ENCODE measurements at regions not wholly inside any gene's neighbourhood (a gene's known extent, or its start where the extent isn't known, plus 50 kb on each side); places are given as distances from the start of the nearest gene placed in this dataset.

DNA sequence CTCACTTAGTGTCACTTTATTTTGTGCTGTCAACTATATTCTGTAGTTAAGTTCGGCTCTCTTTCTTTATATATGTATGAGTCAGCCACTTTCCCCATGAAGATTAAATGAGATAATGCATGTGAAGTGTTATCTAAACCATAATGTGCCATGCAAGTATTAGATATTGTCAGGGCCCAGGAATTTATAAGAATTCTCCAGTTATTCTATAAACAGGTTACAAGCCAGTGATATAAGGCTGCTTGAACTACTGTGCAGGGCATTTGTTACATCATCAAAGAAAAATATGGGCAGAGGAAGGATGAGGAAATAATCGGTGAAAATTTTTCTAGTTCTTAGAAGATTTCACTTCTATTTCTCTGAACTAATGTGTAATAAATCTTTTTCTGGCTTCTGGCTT lies 1049.0 kb upstream of the NR2F2 start:
- DNase-seq (ENCODE audit: low read depth in 2 of 2) = no peak

GRCh38 chr15:95284492-95284891 lies 1046.0 kb upstream of the NR2F2 start:
- DNase-seq (ENCODE audit: low read depth in 2 of 2) = no peak

DNA sequence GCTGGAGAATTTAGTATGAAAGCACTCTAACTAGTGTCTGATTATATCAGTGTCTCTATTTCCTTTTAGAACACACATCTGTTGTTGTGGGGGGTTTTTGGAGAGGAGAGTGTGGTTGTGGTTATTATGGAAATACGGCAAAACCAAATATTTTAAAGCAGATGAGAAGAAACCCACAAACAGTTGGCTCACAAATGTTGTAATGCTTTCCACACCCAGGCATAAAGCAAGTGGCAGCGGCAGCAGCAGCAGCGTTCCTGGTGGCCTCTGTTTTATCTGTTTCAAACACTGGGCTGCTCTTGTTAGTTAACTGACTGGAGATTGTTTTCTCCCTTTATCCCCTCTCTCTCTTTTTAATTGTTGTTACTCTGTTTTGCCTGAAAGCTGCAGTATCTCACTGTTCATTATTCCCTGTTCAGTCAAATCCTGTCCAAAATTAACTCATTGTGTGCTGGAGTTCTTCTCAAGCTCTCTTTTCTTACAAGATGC lies 1045.5 kb upstream of the NR2F2 start:
- no peak for DNase-seq (ENCODE audit: low read depth in 2 of 2)

- DNase-seq (ENCODE audit: low read depth in 2 of 2) = no peak
Observed at GRCh38 chr15:95286352-95286880, 1044.1 kb upstream of the NR2F2 start.

- DNase-seq (ENCODE audit: low read depth in 2 of 2) = no peak
Observed at GRCh38 chr15:95287720-95288103, 1042.8 kb upstream of the NR2F2 start.

DNA sequence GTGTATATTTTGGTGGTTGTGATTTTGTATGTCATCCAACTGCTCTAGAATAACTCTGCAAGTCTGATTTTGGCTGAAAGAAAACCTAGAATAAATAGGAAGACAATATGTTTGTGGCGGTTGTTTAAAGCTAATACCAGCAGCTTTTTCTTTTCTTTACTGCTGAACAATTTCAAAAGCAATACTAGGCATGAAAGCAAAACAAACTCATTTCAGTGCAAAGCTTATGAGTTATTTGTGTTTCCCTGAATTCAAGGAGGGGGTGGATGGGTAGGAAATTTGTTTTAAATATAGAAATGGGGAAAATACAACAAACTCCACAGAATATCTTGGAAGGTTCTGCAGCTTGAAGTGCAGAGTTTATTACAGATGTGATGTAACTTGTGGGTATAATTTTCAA lies 1041.9 kb upstream of the NR2F2 start:
- DNase-seq (ENCODE audit: low read depth in 2 of 2) = no peak

- no peak for DNase-seq (ENCODE audit: low read depth in 2 of 2)
Observed at GRCh38 chr15:95290176-95290974, 1040.1 kb upstream of the NR2F2 start.

GRCh38 chr15:95291898-95292472 lies 1038.5 kb upstream of the NR2F2 start:
- no peak for DNase-seq (ENCODE audit: low read depth in 2 of 2)

DNA sequence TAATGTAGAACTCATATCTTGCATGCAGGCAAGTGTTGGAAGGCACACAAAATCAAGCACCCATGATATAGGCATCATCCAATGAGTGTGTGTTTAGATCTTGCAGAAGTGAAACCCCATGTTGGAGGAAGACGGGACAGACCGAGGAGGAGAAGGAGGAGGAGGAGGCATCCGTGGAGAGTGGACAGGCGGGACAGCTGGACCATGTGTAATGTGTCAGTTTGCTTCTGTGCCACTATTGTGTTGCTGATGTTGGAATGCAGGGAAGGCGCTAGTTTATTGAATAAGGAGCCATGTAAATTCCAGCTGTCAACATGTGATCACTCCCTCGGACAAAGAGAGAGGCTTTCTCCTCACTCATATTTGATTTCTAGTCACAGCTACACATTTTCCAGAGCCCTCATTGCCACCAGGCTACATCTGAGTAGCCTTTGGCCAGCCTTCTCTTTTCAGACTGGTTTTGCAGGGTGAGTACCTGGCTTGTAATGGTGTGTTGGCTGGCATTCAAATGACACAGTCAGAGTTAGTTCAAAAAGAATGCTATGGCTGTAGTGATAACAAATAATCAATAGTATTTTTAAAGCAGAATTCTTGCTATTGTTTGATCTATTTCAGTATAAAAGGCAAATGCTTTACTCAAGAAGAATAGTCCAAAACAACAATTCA lies 1037.6 kb upstream of the NR2F2 start:
- no peak for DNase-seq (ENCODE audit: low read depth in 2 of 2)

DNA sequence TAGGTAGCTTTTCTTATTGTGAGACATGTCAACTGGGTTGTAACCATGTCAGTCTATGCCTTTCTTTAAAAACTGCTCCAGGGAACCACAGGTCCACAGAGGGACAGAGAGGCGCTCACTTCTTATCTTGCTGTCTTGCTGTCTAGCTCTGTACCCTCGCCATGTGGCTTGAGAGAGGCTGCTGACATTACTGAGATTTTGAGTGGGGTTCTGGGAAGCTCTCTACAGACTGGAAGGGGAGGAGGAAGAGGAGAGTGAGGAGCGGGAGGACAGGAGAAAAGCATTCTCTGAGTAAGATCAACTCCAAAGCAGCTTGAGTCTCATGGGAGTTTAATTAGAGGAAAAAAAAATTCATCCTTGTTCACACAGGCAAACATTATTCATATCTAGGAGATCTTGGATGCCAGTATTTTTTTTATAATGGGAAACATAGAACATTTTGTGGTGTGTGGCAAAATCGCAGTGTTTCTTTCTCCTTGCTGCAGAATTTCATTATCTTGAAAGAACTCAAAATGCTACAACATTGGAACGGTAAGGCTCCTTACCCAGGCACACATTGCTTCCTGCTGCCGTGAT lies 1037.0 kb upstream of the NR2F2 start:
- no peak for DNase-seq (ENCODE audit: low read depth in 2 of 2)

GRCh38 chr15:95295363-95295762 lies 1035.1 kb upstream of the NR2F2 start:
- DNase-seq (ENCODE audit: low read depth in 2 of 2) = no peak

- no peak for DNase-seq (ENCODE audit: low read depth in 2 of 2)
Observed at GRCh38 chr15:95295896-95296625, 1034.4 kb upstream of the NR2F2 start.

DNA sequence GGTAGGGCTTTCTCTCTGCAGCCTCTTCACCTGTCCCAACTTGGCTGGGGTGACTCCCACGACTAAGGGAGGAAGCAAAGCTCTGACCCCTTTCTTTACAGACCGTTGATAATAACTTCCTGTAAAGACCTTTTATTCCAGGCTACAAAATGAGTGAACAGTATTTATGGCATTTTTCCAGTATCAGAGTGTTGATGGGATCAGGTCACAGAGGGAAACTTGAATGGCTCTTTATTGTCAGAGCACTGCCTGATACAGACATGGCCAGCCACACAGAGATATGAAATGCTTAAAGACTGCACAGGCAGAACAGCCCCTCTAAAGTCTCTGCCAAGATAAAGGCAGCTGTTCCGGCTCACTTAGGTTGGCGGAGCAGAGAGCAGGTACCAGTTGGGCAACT lies 1033.9 kb upstream of the NR2F2 start:
- no peak for DNase-seq (ENCODE audit: low read depth in 2 of 2)

DNA sequence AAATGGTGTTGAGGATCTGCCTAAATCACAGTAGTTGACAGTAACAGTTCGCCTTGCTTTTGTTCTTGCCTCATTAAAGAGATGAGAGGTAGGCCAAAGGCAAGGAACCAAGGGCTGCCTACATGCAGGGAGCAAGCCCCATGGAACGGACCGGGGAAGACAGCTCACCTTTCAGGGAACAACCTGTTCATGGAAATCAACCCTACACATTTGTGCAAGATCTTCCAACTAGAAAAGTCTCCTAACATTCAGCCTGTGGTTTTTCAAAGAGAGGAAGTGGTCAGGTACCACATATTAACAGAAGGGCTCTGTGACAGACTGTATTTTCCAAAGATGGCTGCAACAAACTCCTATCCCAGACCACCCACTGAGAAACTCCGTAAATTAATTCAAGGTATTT lies 1031.8 kb upstream of the NR2F2 start:
- DNase-seq (ENCODE audit: low read depth in 2 of 2) = no peak

DNA sequence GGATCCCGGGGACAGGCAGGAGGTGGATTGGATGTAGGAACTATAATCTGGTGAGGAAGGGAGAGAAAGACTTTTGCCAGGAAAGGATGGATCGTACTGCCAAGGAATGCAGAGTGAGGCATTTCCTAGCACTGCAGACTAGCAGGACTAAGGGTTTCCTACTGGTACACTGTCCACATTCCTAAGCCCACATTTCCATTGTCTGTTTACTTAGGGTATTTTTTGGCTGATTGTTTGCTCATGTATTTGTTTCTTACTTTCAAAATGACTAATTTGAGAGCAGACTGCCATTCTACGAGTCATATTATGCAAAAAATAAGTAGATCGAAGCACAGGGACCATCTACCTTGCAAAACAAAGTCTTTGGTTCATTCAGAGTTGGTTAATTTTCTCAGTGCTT lies 1029.5 kb upstream of the NR2F2 start:
- no peak for DNase-seq (ENCODE audit: low read depth in 2 of 2)

- DNase-seq (ENCODE audit: low read depth in 2 of 2) = no peak
Observed at GRCh38 chr15:95302206-95302605, 1028.3 kb upstream of the NR2F2 start.

- DNase-seq (ENCODE audit: low read depth in 2 of 2) = no peak
Observed at GRCh38 chr15:95302809-95303208, 1027.7 kb upstream of the NR2F2 start.

GRCh38 chr15:95303713-95304112 lies 1026.8 kb upstream of the NR2F2 start:
- no peak for DNase-seq (ENCODE audit: low read depth in 2 of 2)

- DNase-seq (ENCODE audit: low read depth in 2 of 2) = no peak
Observed at GRCh38 chr15:95304151-95304946, 1026.2 kb upstream of the NR2F2 start.

- no peak for DNase-seq (ENCODE audit: low read depth in 2 of 2)
Observed at GRCh38 chr15:95304947-95305400, 1025.5 kb upstream of the NR2F2 start.

GRCh38 chr15:95307115-95307514 lies 1023.4 kb upstream of the NR2F2 start:
- DNase-seq (ENCODE audit: low read depth in 2 of 2) = no peak

Data from stimulated activated CD4-positive, alpha-beta T cell treated with anti-CD3 and anti-CD28 coated beads, Interleukin-4, amount 100 ng/mL, for 48 hours (primary cell).